ENCODE measurements at regions not wholly inside any gene's neighbourhood (a gene's known extent, or its start where the extent isn't known, plus 50 kb on each side); places are given as distances from the start of the nearest gene placed in this dataset.

GRCh38 chr11:82117362-82117761 is 616.3 kb downstream of the FAM181B start:
- TF ChIP-seq MAX (IDR thresholded peaks at IDR 0.05) (no peak), HNF4A (conservative IDR thresholded peaks at IDR 0.05) (no peak), HNF4G (IDR thresholded peaks at IDR 0.05) (no peak), JUND (IDR thresholded peaks at IDR 0.05) (no peak), FOXA1 (IDR thresholded peaks at IDR 0.05) (no peak), YY1 (IDR thresholded peaks at IDR 0.05) (no peak), FOXA2 (IDR thresholded peaks at IDR 0.05) (no peak), CTCF (IDR thresholded peaks at IDR 0.05; ENCODE audit: low read depth, low read length, missing input control) (no peak), SP1 (IDR thresholded peaks at IDR 0.05) (no peak), REST (IDR thresholded peaks at IDR 0.05) (no peak), GABPA (IDR thresholded peaks at IDR 0.05 in 1 of 2, conservative IDR thresholded peaks at IDR 0.05 in 1 of 2) (no peak), TAF1 (conservative IDR thresholded peaks at IDR 0.05) (no peak), EGR1 (IDR thresholded peaks at IDR 0.05; ENCODE audit: low read depth in 2 of 2) (no peak), RXRA (IDR thresholded peaks at IDR 0.05) (no peak)
- TF ChIP-seq, protein P1, sequence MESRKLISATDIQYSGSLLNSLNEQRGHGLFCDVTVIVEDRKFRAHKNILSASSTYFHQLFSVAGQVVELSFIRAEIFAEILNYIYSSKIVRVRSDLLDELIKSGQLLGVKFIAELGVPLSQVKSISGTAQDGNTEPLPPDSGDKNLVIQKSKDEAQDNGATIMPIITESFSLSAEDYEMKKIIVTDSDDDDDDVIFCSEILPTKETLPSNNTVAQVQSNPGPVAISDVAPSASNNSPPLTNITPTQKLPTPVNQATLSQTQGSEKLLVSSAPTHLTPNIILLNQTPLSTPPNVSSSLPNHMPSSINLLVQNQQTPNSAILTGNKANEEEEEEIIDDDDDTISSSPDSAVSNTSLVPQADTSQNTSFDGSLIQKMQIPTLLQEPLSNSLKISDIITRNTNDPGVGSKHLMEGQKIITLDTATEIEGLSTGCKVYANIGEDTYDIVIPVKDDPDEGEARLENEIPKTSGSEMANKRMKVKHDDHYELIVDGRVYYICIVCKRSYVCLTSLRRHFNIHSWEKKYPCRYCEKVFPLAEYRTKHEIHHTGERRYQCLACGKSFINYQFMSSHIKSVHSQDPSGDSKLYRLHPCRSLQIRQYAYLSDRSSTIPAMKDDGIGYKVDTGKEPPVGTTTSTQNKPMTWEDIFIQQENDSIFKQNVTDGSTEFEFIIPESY (IDR thresholded peaks at IDR 0.05): no peak
- TF ChIP-seq, protein P2, sequence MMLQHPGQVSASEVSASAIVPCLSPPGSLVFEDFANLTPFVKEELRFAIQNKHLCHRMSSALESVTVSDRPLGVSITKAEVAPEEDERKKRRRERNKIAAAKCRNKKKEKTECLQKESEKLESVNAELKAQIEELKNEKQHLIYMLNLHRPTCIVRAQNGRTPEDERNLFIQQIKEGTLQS (IDR thresholded peaks at IDR 0.05): no peak
- 73% methylated on average over 5 of the region's 5 CpGs for WGBS
- no peaks in the 10 kb centered on the region for H3K9me3 ChIP-seq (ENCODE audit: control insufficient read depth in 4 of 4, low read length in 3 of 4)
- no peaks in the 10 kb centered on the region for H3K4me1 ChIP-seq (ENCODE audit: control insufficient read depth in 4 of 4, insufficient read depth in 4 of 4, low read length in 3 of 4)
- H3K27me3 ChIP-seq (ENCODE audit: control insufficient read depth in 4 of 4, insufficient read depth in 4 of 4, low read length in 3 of 4): no peaks in the 10 kb centered on the region
- H3K4me3 ChIP-seq (ENCODE audit: low read depth in 1 of 3, low read length in 3 of 3): no peak overlapping the region
- no peak for DNase-seq (ENCODE audit: low spot score)
- no peak overlapping the region for H3K27ac ChIP-seq (ENCODE audit: low read depth in 1 of 2, low read length in 2 of 2)
- no peak overlapping the region for H3K9ac ChIP-seq (ENCODE audit: low read depth in 1 of 2, low read length in 2 of 2)
- no peaks in the 10 kb centered on the region for H3K36me3 ChIP-seq (ENCODE audit: control insufficient read depth in 4 of 4, insufficient read depth in 3 of 4, low read depth in 1 of 4, low read length in 3 of 4)

Data from liver (tissue), 8 donors.